ENCODE measurements at regions not wholly inside any gene's neighbourhood (a gene's known extent, or its start where the extent isn't known, plus 50 kb on each side); places are given as distances from the start of the nearest gene placed in this dataset.

- Histone ChIP-seq H3K9me3 (ENCODE audit: control extremely low read depth in 1 of 3, control insufficient read depth in 2 of 3, insufficient read depth in 1 of 3, low read length in 2 of 3) (no peaks in the 10 kb centered on the region), H3K4me3 (ENCODE audit: control extremely low read depth in 1 of 5, extremely low read depth in 1 of 5, insufficient read depth in 1 of 5, low read depth in 2 of 5, low read length in 4 of 5) (no peak overlapping the region), H3K4me2 (replicated peaks; ENCODE audit: low read depth, low read length, poor library complexity, severe bottlenecking) (no peak overlapping the region), H3K27ac (ENCODE audit: low read length in 2 of 2) (no peak overlapping the region), H3K27me3 (replicated peaks in 1 of 4; ENCODE audit: control extremely low read depth in 1 of 4, control insufficient read depth in 3 of 4, insufficient read depth in 4 of 4, low read length in 3 of 4) (no peaks in the 10 kb centered on the region), H4K20me1 (ENCODE audit: control insufficient read depth, insufficient read depth, low read length, poor library complexity, severe bottlenecking) (no peaks in the 10 kb centered on the region), H3K9ac (ENCODE audit: low read length) (no peak overlapping the region), H3K4me1 (ENCODE audit: control insufficient read depth in 2 of 2, insufficient read depth in 2 of 2, low read length in 2 of 2) (no peaks in the 10 kb centered on the region), H3K79me2 (ENCODE audit: control insufficient read depth, insufficient read depth, low read length) (no peaks in the 10 kb centered on the region), H2AFZ (ENCODE audit: insufficient read depth, low read depth, low read length, poor library complexity, severe bottlenecking) (no peak overlapping the region), H3K36me3 (replicated peaks in 1 of 2; ENCODE audit: control extremely low read depth in 1 of 2, control insufficient read depth in 1 of 2, extremely low read depth in 1 of 2, insufficient read depth in 2 of 2, low read length in 1 of 2) (no peaks in the 10 kb centered on the region)
- 75% methylated on average over 4 of the region's 5 CpGs for WGBS (ENCODE audit: insufficient coverage)
- DNase-seq (no peak), ATAC-seq (ENCODE audit: low read depth) (no peak)
- Mint-ChIP-seq H3K4me3 (no peak overlapping the region), H3K9me3 (ENCODE audit: insufficient read depth) (no peaks in the 10 kb centered on the region), H3K27ac (no peak overlapping the region), H3K27me3 (no peaks in the 10 kb centered on the region), H3K4me1 (no peaks in the 10 kb centered on the region)
- CTCF ChIA-PET = interaction anchor here (1.4 kb wide), 1 partner anchor 10 kb away, joined by 4 read pairs; no protein-coding TSS in a partner anchor
- POLR2A ChIA-PET = no interaction called here
- intact Hi-C loops (cut with micrococcal nuclease) = no loop called here
- TF ChIP-seq CTCF (IDR thresholded peaks at IDR 0.05) (no peak), EZH2 (IDR thresholded peaks at IDR 0.05; ENCODE audit: borderline replicate concordance, insufficient read depth, low read depth, low read length, poor library complexity, severe bottlenecking) (no peak)
Observed at GRCh38 chr7:85479918-85480643, 293.2 kb upstream of the SEMA3D start.

GRCh38 chr7:85478530-85478929 is 291.7 kb upstream of the SEMA3D start:
- Histone ChIP-seq H3K9me3 (ENCODE audit: control extremely low read depth in 1 of 3, control insufficient read depth in 2 of 3, insufficient read depth in 1 of 3, low read length in 2 of 3) (no peaks in the 10 kb centered on the region), H4K20me1 (ENCODE audit: control insufficient read depth, insufficient read depth, low read length, poor library complexity, severe bottlenecking) (no peaks in the 10 kb centered on the region), H3K27ac (ENCODE audit: low read length in 2 of 2) (no peak overlapping the region), H3K4me3 (ENCODE audit: control extremely low read depth in 1 of 5, extremely low read depth in 1 of 5, insufficient read depth in 1 of 5, low read depth in 2 of 5, low read length in 4 of 5) (no peak overlapping the region), H3K4me1 (ENCODE audit: control insufficient read depth in 2 of 2, insufficient read depth in 2 of 2, low read length in 2 of 2) (no peaks in the 10 kb centered on the region), H3K27me3 (replicated peaks in 1 of 4; ENCODE audit: control extremely low read depth in 1 of 4, control insufficient read depth in 3 of 4, insufficient read depth in 4 of 4, low read length in 3 of 4) (no peaks in the 10 kb centered on the region), H3K79me2 (ENCODE audit: control insufficient read depth, insufficient read depth, low read length) (no peaks in the 10 kb centered on the region), H3K36me3 (replicated peaks in 1 of 2; ENCODE audit: control extremely low read depth in 1 of 2, control insufficient read depth in 1 of 2, extremely low read depth in 1 of 2, insufficient read depth in 2 of 2, low read length in 1 of 2) (no peaks in the 10 kb centered on the region), H3K4me2 (replicated peaks; ENCODE audit: low read depth, low read length, poor library complexity, severe bottlenecking) (no peak overlapping the region), H2AFZ (ENCODE audit: insufficient read depth, low read depth, low read length, poor library complexity, severe bottlenecking) (no peak overlapping the region), H3K9ac (ENCODE audit: low read length) (no peak overlapping the region)
- Mint-ChIP-seq H3K27ac (no peak overlapping the region), H3K27me3 (no peaks in the 10 kb centered on the region), H3K4me3 (no peak overlapping the region), H3K9me3 (ENCODE audit: insufficient read depth) (no peaks in the 10 kb centered on the region), H3K4me1 (no peaks in the 10 kb centered on the region)
- ATAC-seq (ENCODE audit: low read depth) (no peak), DNase-seq (no peak)
- ChIA-PET POLR2A (no interaction called here), CTCF (no interaction called here)
- 83% methylated on average over 2 of the region's 5 CpGs for WGBS (ENCODE audit: insufficient coverage)
- TF ChIP-seq CTCF (IDR thresholded peaks at IDR 0.05) = no peak
- no peak for TF ChIP-seq EZH2 (IDR thresholded peaks at IDR 0.05; ENCODE audit: borderline replicate concordance, insufficient read depth, low read depth, low read length, poor library complexity, severe bottlenecking)
- intact Hi-C loops (cut with micrococcal nuclease) = no loop called here
